Breast epithelium (tissue), 4 donors: ENCODE measurements at regions not wholly inside any gene's neighbourhood (a gene's known extent, or its start where the extent isn't known, plus 50 kb on each side); places are given as distances from the start of the nearest gene placed in this dataset.

ENCODE experiments used
- DNase-seq, 2 donors: peaks; one replicate each; pipeline ENCODE4 v3.0.0-alpha.2; 2019; ENCODE audit warnings: low spot score in 2 of 2
- H3K27ac ChIP-seq, 2 donors: fragments of 200-600 bp; sonication (generic) in 1 of 2; one replicate each; pipeline ENCODE4 v1.5.1; 2016 to 2019; ENCODE audit warnings: mild to moderate bottlenecking in 1 of 2
- H3K27me3 ChIP-seq, 2 donors: fragments of 200-600 bp; sonication (generic) in 1 of 2; one replicate each; pipeline versions ENCODE4 v1.5.1 to v1.6.0; 2017 to 2019; ENCODE audit warnings: control low read depth in 1 of 2, mild to moderate bottlenecking in 1 of 2
- H3K36me3 ChIP-seq: fragments of 200-600 bp; one replicate; pipeline ENCODE4 v1.5.1; 2019
- H3K4me1 ChIP-seq, 2 donors: fragments of 200-600 bp; sonication (generic); one replicate each; pipeline ENCODE4 v1.5.1; 2016 to 2019; ENCODE audit warnings: control low read depth in 1 of 2
- H3K4me3 ChIP-seq, 3 donors: fragments of 200-600 bp; sonication (generic); 1 replicate in 2 of 3; 2 replicates in 1 of 3; pipeline ENCODE4 v1.5.1; 2016 to 2019; ENCODE audit warnings: mild to moderate bottlenecking in 3 of 3, moderate library complexity in 2 of 3
- H3K9me3 ChIP-seq, 2 donors: fragments of 200-600 bp; sonication (generic) in 1 of 2; one replicate each; pipeline ENCODE4 v1.5.1; 2016 to 2019; ENCODE audit warnings: control low read depth in 1 of 2
- CTCF ChIP-seq, 3 donors: fragments of 450-650 bp; IDR thresholded peaks; one replicate each; pipeline ENCODE4 v1.5.1; 2016 to 2017; ENCODE audit warnings: antibody characterized with exemption in 3 of 3, mild to moderate bottlenecking in 3 of 3, moderate library complexity in 3 of 3
- POLR2A ChIP-seq: fragments of 450-650 bp; IDR thresholded peaks from one replicate; pipeline ENCODE4 v1.6.1; 2016; ENCODE audit warnings: antibody characterized with exemption, mild to moderate bottlenecking, moderate library complexity
- POLR2AphosphoS5 ChIP-seq, 3 donors: sonication (generic); formaldehyde crosslinking; IDR thresholded peaks; one replicate each; pipeline ENCODE4 v1.6.1; 2017; ENCODE audit warnings: antibody characterized with exemption in 3 of 3
- intact Hi-C: fragments of 100-400 bp; cut with DNase I; formaldehyde crosslinking; loops from one replicate; pipeline ENCODE4 v1.15.1; 2023; ENCODE audit warnings: low total_unique reads

GRCh38 chr12:85352016-85352415, 72.0 kb downstream of the ALX1 start:
- Histone ChIP-seq H3K4me1 (no peaks in the 10 kb centered on the region), H3K27ac (no peak overlapping the region), H3K4me3 (no peak overlapping the region), H3K36me3 (peaks cover 2% of the 10 kb centered on the region), H3K27me3 (no peaks in the 10 kb centered on the region), H3K9me3 (no peaks in the 10 kb centered on the region)
- no peak for TF ChIP-seq POLR2AphosphoS5 (IDR thresholded peaks at IDR 0.05)
- no peak for TF ChIP-seq CTCF (IDR thresholded peaks at IDR 0.05)
- TF ChIP-seq POLR2A: no peak
- DNase-seq: no peak
- intact Hi-C loops: no loop called here

- Histone ChIP-seq H3K27ac (no peak overlapping the region), H3K27me3 (no peaks in the 10 kb centered on the region), H3K9me3 (no peaks in the 10 kb centered on the region), H3K4me1 (no peaks in the 10 kb centered on the region), H3K4me3 (no peak overlapping the region), H3K36me3 (no peaks in the 10 kb centered on the region)
- no peak for DNase-seq
- TF ChIP-seq CTCF (IDR thresholded peaks at IDR 0.05) (no peak), POLR2AphosphoS5 (IDR thresholded peaks at IDR 0.05) (no peak), POLR2A (no peak)
- intact Hi-C loops: no loop called here
Observed at GRCh38 chr12:85356596-85357385, 76.8 kb downstream of the ALX1 start.

GRCh38 chr12:85357609-85358008, 77.6 kb downstream of the ALX1 start:
- Histone ChIP-seq H3K27me3 (no peaks in the 10 kb centered on the region), H3K4me3 (no peak overlapping the region), H3K27ac (no peak overlapping the region), H3K4me1 (no peaks in the 10 kb centered on the region), H3K36me3 (no peaks in the 10 kb centered on the region), H3K9me3 (no peaks in the 10 kb centered on the region)
- DNase-seq: no peak
- TF ChIP-seq POLR2AphosphoS5 (IDR thresholded peaks at IDR 0.05): no peak
- no peak for TF ChIP-seq POLR2A
- TF ChIP-seq CTCF (IDR thresholded peaks at IDR 0.05): no peak
- intact Hi-C loops: no loop called here

- DNase-seq: no peak
- H3K36me3 ChIP-seq: no peaks in the 10 kb centered on the region
- H3K4me1 ChIP-seq: no peaks in the 10 kb centered on the region
- intact Hi-C loops: no loop called here
- no peaks in the 10 kb centered on the region for H3K9me3 ChIP-seq
- H3K4me3 ChIP-seq: no peak overlapping the region
- H3K27me3 ChIP-seq: no peaks in the 10 kb centered on the region
- TF ChIP-seq POLR2AphosphoS5 (IDR thresholded peaks at IDR 0.05) (no peak), CTCF (IDR thresholded peaks at IDR 0.05) (no peak), POLR2A (no peak)
- no peak overlapping the region for H3K27ac ChIP-seq
Observed at GRCh38 chr12:85358715-85359114, 78.7 kb downstream of the ALX1 start.

GRCh38 chr12:85363382-85364190, 83.6 kb downstream of the ALX1 start:
- Histone ChIP-seq H3K27ac (no peak overlapping the region), H3K36me3 (no peaks in the 10 kb centered on the region), H3K4me1 (no peaks in the 10 kb centered on the region), H3K9me3 (no peaks in the 10 kb centered on the region), H3K27me3 (no peaks in the 10 kb centered on the region), H3K4me3 (no peak overlapping the region)
- no peak for TF ChIP-seq POLR2AphosphoS5 (IDR thresholded peaks at IDR 0.05)
- TF ChIP-seq CTCF (IDR thresholded peaks at IDR 0.05): no peak
- no peak for TF ChIP-seq POLR2A
- DNase-seq: no peak
- intact Hi-C loops: no loop called here
